Body of pancreas (tissue), 4 donors: ENCODE measurements at regions not wholly inside any gene's neighbourhood (a gene's known extent, or its start where the extent isn't known, plus 50 kb on each side); places are given as distances from the start of the nearest gene placed in this dataset.

ENCODE experiments used
- ATAC-seq: fragments of 150-250 bp; one replicate; pipeline ENCODE4 v1.9.1; 2016
- DNase-seq, 4 donors: peaks; one replicate each; pipeline ENCODE4 v3.0.0-alpha.2; 2019
- H3K27ac ChIP-seq, 4 donors: fragments of 200-600 bp; sonication (generic); 1 replicate in 3 of 4; 2 replicates in 1 of 4; pipeline versions ENCODE4 v1.5.1 to v1.6.1; 2016 to 2019; ENCODE audit warnings: mild to moderate bottlenecking in 1 of 4, mixed read lengths in 1 of 4, moderate library complexity in 1 of 4
- H3K27me3 ChIP-seq, 2 donors: fragments of 200-600 bp; sonication (generic); one replicate each; pipeline ENCODE4 v1.6.0; 2016; ENCODE audit warnings: mild to moderate bottlenecking in 1 of 2
- H3K36me3 ChIP-seq, 2 donors: fragments of 200-600 bp; sonication (generic); replicated peaks in 1 of 2; 2 replicates each; pipeline ENCODE4 v1.5.1; 2016; ENCODE audit warnings: low read depth in 2 of 2; ENCODE audit not compliant: insufficient read depth in 1 of 2
- H3K4me1 ChIP-seq: fragments of 200-600 bp; sonication (generic); one replicate; pipeline ENCODE4 v1.6.0; 2016
- H3K4me3 ChIP-seq, 2 donors: fragments of 200-600 bp; sonication (generic); 1 replicate in 1 of 2; 2 replicates in 1 of 2; pipeline ENCODE4 v1.5.1; 2016 to 2019
- H3K9me3 ChIP-seq, 3 donors: fragments of 200-600 bp; sonication (generic); 1 replicate in 2 of 3; 2 replicates in 1 of 3; pipeline ENCODE4 v1.5.1; 2016
- CTCF ChIP-seq, 7 experiments: fragments of 450-650 bp in 4 of 7; fragments of 200-600 bp in 3 of 7; sonication (generic) in 3 of 7; IDR thresholded peaks; one replicate each; pipeline ENCODE4 v1.5.1; 2016 to 2019; ENCODE audit warnings: antibody characterized with exemption in 7 of 7
- POLR2A ChIP-seq, 3 donors: fragments of 450-650 bp; IDR thresholded peaks; one replicate each; pipeline ENCODE4 v1.6.1; 2016; ENCODE audit warnings: antibody characterized with exemption in 3 of 3, mild to moderate bottlenecking in 2 of 3
- WGBS, 2 donors: methylation state at CpG; one replicate each; pipeline ENCODE4 v1.1.5; 2017; 5-methylcytosine and 5-hydroxymethylcytosine counted together
- intact Hi-C: fragments of 100-400 bp; cut with DNase I; formaldehyde crosslinking; loops from one replicate; pipeline ENCODE4 v1.15.1; 2023

GRCh38 chr3:117706756-117707155, 997.2 kb downstream of the TUSC7 start:
- no peaks in the 10 kb centered on the region for H3K27me3 ChIP-seq
- intact Hi-C loops: no loop called here
- no peaks in the 10 kb centered on the region for H3K9me3 ChIP-seq
- no peaks in the 10 kb centered on the region for H3K4me1 ChIP-seq
- 51 to 64% methylated on average over 2 of the region's 2 CpGs for WGBS, 2 donors
- no peaks in the 10 kb centered on the region for H3K36me3 ChIP-seq
- TF ChIP-seq POLR2A (IDR thresholded peaks at IDR 0.05): no peak
- TF ChIP-seq CTCF (IDR thresholded peaks at IDR 0.05): no peak
- DNase-seq: no peak
- H3K27ac ChIP-seq: no peak overlapping the region
- no peak for ATAC-seq
- no peak overlapping the region for H3K4me3 ChIP-seq

DNA sequence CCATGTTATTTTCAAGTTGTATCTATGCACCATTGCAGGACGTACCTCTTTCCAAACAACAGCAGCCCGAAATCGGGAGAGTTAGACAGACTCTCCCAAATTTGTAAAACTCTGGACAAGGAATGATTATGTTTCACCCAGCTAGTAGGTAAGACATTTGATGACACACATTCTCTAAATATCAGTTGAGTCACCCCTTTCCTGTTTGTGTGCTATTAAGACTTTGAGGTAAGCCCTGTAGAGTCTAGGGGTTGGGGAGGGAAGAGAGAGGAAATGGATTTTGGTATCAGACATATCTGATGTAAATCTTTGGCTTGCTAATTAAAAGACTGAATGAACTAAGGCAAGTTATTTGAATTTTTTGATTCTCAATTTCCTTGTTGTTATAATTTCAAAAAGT, 999.0 kb downstream of the TUSC7 start:
- DNase-seq: no peak
- H3K27me3 ChIP-seq: no peaks in the 10 kb centered on the region
- H3K4me3 ChIP-seq: no peak overlapping the region
- WGBS, 2 donors: 78 to 79% methylated on average over 3 of the region's 3 CpGs
- TF ChIP-seq POLR2A (IDR thresholded peaks at IDR 0.05) (no peak), CTCF (IDR thresholded peaks at IDR 0.05) (no peak)
- H3K36me3 ChIP-seq: no peaks in the 10 kb centered on the region
- ATAC-seq: no peak
- no peak overlapping the region for H3K27ac ChIP-seq
- H3K9me3 ChIP-seq: no peaks in the 10 kb centered on the region
- intact Hi-C loops: no loop called here
- no peaks in the 10 kb centered on the region for H3K4me1 ChIP-seq

DNA sequence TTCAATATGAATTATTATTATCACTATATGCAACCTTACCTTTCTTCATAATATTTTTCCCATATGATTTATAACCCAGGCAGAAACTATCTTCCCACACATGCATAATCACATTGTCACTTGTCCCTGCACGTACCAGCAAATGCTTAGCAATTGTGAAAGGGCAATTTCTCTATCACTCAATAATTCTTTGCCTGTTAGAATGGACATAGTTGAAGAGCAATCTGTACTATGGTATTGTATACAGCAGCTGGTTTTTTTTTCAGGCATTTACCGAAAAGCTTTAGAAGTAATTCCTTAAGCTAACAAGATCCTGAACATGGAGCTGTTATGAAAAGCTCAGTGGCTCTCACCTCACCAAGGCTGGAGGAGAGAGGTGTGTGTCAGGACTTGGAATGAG, 999.5 kb downstream of the TUSC7 start:
- ATAC-seq (no peak), DNase-seq (no peak)
- H3K27me3 ChIP-seq: no peaks in the 10 kb centered on the region
- H3K9me3 ChIP-seq: no peaks in the 10 kb centered on the region
- WGBS, 2 donors: 60 to 90% methylated on average over 2 of the region's 2 CpGs
- H3K4me3 ChIP-seq: no peak overlapping the region
- no peaks in the 10 kb centered on the region for H3K4me1 ChIP-seq
- TF ChIP-seq POLR2A (IDR thresholded peaks at IDR 0.05) (no peak), CTCF (IDR thresholded peaks at IDR 0.05) (no peak)
- intact Hi-C loops: no loop called here
- no peaks in the 10 kb centered on the region for H3K36me3 ChIP-seq
- no peak overlapping the region for H3K27ac ChIP-seq

- ATAC-seq: no peak
- H3K4me3 ChIP-seq: no peak overlapping the region
- H3K27me3 ChIP-seq: no peaks in the 10 kb centered on the region
- H3K9me3 ChIP-seq: no peaks in the 10 kb centered on the region
- intact Hi-C loops: no loop called here
- TF ChIP-seq CTCF (IDR thresholded peaks at IDR 0.05): no peak
- no peak for TF ChIP-seq POLR2A (IDR thresholded peaks at IDR 0.05)
- no peaks in the 10 kb centered on the region for H3K4me1 ChIP-seq
- no peak overlapping the region for H3K27ac ChIP-seq
- H3K36me3 ChIP-seq: no peaks in the 10 kb centered on the region
- 58% methylated on average over 1 of the region's 1 CpG for WGBS, 2 donors
- no peak for DNase-seq
These were observed 1000.9 kb downstream of the TUSC7 start for GRCh38 chr3:117710501-117710900.

- Histone ChIP-seq H3K4me3 (no peak overlapping the region), H3K9me3 (no peaks in the 10 kb centered on the region), H3K4me1 (no peaks in the 10 kb centered on the region), H3K27me3 (no peaks in the 10 kb centered on the region), H3K27ac (no peak overlapping the region), H3K36me3 (no peaks in the 10 kb centered on the region)
- no peak for ATAC-seq
- peak in 1 of 4 donors; percentile 11 for DNase-seq
- TF ChIP-seq POLR2A (IDR thresholded peaks at IDR 0.05) (no peak), CTCF (IDR thresholded peaks at IDR 0.05) (peak; percentile 24 to 59 (median 50))
- intact Hi-C loops: no loop called here
- WGBS, 2 donors: 39 to 41% methylated on average over 2 of the region's 2 CpGs
These were observed 1009.8 kb downstream of the TUSC7 start for GRCh38 chr3:117719316-117719926.
